ENCODE measurements at regions not wholly inside any gene's neighbourhood (a gene's known extent, or its start where the extent isn't known, plus 50 kb on each side); places are given as distances from the start of the nearest gene placed in this dataset.

DNA sequence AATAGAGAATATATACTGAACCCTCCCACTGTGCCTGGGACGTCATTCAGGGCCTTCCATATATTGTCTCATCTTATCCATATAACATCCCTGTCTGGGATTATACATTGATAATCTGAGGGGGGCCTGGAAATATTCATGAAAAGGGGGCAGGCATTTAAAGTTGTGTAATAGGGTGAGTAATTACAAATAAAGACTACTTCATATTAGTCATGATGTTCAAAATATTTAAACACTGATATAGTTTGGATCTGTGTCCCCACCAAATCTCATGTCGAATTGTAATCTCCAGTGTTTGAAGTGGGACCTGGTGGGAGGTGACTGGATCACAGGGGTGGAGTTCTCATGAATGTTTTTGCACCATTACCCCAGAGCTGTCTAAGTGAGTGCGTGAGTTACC is 97.8 kb downstream of the AQP9 start:
- DNase-seq (ENCODE audit: low spot score): no peak

DNA sequence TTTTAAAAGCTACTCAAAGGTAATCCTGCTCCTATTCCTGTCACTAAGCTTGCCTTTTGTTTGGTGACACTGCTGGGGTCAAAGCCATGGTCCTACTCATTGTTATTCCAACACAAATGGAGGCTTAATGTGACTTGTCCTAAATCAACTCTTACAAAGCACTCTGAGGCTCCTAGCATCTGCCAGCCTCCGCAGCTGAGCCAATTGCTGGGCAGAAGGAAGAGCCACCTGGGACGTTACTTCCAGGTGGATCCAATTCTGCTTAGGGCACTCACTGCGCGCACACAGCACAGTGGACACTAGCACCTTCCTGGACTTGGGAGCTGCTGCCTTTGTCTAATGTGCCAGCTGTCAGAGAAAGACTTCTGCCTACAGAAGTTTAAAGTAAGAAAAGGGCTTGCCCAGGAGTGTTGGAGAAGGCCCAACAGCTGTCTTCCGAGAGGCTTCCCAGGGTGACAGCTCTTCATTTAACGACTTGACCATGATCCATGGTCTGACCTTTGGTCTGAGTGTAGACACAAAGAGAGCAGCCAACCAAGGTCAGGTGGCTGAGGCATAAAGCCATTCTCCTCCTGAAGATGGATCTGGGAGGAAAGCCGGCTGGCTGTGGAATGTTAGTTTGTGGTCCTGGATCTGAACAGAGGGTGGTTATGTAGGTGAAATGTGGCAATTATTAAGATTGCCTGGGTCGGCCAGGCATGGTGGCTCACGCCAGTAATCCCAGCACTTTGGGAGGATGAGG is 102.2 kb downstream of the AQP9 start:
- DNase-seq (ENCODE audit: low spot score): no peak

DNA sequence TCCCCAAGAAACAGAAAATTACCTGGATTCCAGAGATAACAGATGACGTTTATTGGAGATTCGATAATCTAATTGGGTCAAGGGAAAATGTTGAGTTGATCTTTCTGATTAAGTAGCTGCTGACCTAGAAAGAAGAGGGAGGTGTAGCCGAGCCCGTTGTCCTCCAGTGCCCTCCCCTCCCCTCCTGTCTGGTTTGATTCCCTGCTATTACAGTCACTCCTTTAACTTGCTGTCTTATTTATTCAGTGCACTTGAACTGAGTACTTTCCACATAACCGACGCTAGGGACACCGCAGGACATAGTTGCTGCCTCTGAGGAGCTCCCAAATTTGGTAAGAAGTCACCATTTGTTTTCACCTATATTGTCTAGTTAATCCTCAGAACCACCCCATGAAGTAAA is 103.7 kb downstream of the AQP9 start:
- no peak for DNase-seq (ENCODE audit: low spot score)

DNA sequence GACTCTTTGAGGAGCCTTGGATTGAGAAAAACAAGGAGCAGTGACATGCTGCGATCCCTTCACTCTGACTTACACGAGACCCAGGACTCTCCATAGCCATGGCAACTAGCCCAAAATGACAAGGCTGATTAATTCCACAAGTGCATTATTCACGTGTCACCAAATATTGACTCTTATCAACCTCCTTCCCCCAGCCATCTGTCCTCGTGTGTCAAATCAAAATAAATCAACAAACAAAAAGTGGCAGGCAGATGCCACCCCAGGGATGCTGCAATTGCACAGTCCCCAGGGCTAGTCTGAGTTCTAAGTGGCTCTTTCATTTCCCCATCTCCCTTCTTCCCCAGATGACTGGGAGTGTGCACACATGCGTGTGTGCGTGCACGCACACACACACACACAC is 104.9 kb downstream of the AQP9 start:
- DNase-seq (ENCODE audit: low spot score): no peak

DNA sequence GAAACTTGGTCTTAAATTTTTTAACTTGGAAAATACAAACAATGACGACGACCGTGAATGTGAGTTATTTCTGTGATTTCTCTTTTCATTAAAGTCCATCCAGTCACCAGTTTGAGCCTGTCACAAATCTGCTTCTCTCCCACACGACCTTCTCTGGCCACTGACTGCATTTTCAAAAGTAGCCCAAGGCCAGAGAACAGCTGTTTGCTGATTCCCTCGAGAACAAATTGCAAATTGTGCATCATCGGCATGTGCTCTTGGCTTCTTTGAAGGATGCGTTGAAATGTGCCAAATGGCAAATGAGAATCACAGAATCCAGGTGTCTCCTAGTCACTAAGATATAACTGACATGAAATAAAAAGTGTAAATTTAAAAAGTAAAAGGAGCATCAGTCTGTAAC is 106.4 kb downstream of the AQP9 start:
- DNase-seq (ENCODE audit: low spot score): no peak

DNA sequence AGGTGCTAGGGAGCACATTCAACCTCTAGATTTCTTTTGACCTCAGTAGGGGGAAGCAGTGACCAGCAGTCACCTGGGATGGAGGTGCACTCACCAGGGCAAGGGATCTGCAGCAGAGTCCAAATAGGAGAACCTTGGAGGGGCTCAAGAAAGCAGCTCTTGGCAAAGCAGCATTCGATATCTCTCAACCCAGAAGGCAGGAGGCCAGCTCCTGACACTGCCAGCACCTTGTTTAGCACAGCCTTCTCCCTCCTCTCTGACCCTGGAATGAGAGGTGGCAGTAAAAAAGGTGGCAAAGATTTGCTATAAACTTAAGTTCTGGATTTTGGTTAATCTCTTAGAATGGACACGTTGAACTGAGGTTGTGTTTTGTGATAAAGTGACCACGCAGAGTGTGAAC is 107.9 kb downstream of the AQP9 start:
- no peak for DNase-seq (ENCODE audit: low spot score)

DNA sequence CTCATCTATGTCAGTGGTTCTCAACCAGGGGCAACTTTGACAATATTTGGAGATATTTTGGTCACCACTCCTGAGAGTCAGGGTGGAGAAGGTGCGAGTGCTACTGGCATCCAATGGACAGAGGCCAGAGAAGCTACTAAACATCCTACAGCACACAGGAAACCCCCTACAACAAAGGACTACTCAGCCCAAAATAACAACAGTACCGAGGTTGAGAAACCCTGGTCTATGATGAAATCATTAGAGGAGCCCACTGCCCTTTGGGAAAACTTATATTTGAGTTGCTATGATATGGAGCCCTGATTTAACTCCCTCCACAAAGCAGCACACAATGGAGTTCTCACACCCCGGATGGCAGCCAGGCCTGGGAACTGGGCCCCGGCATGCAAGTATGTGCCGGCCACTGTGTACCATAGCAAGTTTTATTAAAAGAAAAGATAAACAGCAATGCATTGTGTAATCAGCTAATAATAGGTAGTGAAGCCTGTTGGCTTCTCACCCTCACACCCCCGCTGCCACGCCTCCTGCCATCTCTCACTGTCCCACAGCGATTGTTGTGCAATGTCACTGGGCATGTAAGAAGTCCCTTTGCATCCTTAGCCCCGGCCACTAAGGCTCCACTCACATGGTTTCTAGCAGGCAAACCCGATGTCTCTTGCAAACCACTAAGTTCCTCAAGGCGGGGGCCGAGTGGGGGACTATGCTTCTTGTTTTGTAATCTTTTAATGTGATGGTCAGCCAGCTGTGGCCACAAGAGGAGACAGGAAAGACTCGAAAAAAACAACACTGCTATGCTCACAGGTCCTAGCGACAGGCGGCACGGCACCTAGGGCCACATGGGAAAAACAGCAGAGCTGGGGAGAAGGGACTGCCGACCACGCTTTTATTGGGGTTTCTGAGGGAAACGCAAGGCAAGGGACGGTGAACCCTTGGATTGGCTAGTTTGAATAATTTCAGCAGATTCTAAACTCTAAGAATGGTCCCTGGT is 110.0 kb downstream of the AQP9 start:
- DNase-seq (ENCODE audit: low spot score): peak; percentile 73

DNA sequence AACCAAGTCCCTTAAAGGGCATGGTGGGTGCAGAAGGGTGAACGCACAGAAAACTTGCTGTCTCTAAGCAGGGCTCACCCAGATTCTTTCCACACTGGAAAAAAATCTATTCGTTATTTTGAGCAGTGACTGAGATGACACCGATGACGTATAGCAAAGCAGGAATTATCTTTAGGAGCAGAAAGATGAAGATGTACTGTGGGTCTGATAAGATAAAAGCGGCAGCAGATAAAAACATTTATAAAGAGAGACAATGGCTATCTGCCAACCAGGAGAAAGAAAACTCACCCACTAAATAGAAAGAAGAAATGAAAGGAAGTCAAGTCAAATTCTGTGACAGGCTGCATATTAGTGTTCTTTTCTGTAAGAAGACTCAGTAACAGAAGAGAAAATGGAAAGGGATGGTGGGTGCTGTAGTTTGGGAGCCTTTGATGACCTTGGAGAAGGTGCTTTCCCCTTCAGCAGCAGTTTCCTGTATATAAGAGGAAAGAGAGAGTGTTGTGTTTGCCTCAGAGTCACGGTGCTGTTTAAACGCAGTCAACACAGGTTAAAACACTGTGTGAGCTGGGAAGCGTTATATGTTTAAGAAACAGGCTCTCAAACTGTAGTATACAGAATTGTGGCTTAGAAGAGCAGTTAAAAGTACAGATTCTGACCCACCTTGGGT is 111.6 kb downstream of the AQP9 start:
- DNase-seq (ENCODE audit: low spot score): no peak

DNA sequence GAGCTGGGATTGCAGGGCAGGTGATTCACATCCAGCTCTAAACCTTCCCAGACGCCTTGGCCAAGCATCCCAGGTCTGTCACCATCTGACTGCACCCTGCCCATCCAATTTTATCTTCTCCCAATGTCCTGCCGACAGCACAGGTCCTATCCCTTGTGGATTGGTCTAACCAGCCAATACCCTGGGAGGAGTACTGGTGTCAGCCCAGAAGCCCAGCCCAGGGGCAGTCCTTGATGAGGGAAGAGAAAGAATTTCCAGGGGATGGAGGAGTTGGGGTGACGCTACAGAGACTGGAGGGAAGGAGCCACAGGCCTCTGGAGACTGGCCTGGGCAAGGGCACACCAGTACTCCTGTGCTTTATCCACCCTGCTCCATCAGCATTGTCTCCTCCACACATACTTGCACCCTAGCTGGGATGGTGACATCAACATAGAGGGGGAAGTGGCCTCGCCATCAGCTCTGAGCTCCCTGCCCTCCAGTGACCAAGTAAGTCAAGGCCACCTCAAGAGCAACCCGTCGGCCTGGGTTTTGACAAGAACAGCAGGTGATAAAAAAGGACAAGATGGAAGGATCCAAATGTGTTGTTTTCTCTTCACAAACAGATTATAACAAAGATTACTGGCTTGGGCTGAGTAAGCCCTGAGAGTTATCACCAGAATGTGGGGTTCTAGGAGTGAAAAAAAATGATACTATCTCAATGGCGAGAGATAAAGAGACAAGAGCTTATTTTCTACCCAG is 114.6 kb downstream of the AQP9 start:
- no peak for DNase-seq (ENCODE audit: low spot score)

DNA sequence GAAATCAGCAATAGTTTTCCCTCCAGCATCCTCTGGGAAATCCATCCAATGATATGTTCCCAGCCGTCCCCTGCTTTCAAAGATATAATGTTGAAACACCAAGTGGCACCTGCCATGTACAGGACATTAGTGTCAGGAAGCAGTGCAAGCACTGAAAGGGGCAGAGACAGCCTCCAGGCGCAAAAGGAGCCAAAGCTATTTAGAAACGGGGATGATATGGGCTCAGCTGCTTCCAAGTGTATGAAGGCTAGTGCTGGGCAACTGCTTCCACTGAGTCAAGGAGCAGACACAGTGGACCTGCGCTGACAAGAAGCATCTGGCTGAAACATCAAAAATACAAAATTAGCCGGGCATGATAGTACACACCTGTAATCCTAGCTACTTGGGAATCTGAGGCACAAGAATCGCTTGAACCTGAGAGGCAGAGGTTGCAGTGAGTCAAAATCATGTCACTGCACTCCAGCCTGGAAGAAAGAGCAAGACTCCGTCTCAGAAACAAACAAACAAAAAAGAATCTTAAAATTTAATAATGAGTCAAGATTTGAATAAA is 119.7 kb downstream of the AQP9 start:
- DNase-seq (ENCODE audit: low spot score): no peak

DNA sequence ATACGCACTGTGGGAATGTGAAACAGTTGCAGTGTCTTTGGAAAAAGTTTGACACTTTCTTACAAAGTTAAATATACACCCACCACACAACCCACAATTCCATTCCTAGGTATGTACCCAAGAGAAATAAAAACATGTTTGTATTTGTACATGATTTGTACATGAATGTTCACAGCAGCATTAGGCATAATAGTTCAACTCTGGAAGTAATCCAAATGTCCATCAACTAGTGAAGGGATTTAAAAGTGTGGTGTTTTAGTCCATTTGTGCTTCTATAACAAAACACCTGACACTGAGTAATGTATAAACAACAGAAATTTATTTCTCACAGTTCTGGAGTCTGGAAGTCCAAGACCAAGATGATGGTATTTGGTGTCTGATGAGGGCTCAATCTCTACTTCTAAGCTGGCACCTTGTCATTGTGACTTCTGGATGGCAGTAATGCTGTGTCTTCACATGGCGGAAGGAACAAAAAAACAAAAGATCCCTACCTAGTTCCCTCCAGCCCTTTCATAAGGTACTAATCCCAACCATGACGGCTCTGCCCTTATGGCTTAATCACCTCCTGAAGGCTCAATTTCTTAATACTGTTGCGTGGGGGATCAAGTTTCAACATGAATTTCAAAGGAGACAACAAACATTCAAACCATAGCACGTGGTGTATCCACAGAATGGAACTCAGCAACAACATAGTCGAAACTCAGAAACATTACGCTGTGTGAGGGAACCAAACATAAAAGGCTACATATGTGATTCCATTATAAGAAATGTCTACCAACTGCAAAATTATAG is 120.5 kb downstream of the AQP9 start:
- no peak for DNase-seq (ENCODE audit: low spot score)

DNA sequence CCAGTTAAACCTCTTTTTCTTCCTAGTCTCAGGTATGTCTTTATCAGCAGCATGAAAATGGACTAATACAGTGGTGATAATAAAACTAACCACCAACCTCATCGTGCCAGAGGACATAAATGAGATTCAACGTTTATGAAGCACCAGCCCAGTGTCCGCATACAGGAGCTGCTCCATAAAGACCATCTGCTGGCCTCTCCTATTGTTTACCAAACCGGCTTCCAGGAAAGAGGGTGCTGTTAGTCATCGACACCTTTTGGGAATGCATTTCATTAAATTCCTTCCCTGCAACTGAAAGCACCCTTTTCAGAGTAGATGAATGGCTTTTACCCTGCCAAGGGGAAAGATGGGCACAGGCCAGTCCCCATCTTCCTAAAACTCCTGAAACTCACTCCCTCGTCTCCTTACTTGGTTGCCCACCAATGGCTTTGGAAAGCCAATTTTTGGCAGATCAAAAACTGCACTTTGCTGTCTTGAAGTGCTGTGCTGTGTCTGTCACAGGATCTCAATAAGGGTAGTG is 122.1 kb downstream of the AQP9 start:
- no peak for DNase-seq (ENCODE audit: low spot score)

DNA sequence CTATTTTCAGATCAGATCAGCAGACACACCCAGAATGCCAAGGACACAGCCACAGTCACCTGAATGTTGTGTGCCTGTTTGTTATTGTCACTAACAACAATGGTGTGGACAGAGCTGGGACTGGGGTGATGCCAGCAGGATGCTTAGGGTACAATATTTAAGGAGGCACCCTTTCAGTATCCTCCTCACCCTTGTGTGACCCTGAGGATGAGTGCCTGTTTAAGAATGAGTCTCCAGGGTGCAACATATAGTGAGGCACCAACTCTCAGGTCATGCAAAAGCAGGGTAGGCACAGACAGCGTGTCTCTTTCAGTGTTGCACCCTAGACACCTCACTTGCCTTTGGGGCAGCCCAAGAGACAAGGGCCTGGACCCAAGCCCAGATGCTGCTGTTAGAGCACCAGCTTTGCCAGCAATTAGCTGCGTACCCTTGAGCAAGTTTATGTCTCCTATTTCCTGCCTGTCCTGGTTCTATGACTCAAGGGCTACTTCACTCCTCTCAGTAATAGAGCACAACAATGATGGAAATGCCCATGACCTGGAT is 122.6 kb downstream of the AQP9 start:
- DNase-seq (ENCODE audit: low spot score): no peak

DNA sequence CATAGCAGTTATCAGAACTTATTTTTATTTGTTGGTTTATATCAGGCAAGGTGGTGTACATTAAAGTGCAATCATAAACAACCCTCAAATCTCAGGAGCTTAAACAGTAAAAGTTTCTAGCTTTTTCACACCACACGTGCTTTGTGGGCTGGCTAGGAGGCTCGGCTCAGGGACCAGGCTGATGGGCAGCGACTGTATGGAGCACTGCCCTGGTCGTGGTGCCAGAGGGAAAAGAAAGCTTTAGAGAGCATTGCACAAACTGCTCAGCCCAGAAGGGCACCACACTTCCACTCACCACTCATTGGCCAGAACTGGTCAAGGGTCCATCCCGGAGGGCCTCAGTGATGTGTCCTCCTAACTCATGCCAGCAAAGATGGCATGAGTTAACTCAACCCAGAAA is 123.2 kb downstream of the AQP9 start:
- DNase-seq (ENCODE audit: low spot score): no peak

DNA sequence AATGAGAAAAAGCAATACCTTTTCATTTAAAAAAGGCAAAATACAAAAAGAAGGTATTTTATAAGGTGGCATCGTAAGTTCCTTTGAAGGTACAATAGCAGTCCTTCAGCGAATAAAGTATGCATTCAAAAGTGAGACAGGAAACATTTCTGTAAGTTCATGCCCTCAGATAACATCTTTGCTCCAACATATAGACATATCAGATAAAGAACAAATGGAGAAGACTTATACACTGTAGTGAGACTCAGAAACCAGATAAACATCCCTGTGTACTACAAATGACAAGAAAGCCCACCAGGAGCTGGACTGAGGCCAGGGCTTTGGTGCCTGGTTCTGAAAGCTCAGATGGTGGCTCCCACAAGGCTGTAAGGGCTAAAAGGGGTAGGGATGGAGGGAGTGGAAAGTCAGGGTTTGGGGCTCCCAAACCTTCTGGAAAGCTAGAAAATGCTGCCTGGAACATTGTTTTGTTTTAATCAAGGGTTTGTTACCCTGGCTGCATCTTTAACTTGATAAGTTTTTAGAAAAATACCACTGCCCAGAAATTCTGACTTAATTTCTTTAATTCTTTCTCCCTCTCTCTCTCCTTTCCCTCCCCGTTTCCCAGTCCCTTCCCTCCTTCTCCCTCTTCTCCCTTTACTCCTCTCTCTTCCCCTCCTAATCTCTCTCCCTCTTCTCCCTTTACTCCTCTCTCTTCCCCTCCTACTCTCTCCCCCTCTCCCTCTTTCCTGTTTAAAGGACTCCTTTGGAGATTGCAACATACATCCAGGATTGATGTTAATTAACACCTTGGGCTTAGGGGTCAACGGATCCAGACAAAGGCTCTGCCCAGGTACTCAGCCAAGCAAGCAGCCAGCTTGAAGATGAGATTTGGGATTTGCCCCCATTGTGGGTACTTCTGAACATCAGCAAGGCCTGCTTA is 126.1 kb downstream of the AQP9 start:
- no peak for DNase-seq (ENCODE audit: low spot score)

DNA sequence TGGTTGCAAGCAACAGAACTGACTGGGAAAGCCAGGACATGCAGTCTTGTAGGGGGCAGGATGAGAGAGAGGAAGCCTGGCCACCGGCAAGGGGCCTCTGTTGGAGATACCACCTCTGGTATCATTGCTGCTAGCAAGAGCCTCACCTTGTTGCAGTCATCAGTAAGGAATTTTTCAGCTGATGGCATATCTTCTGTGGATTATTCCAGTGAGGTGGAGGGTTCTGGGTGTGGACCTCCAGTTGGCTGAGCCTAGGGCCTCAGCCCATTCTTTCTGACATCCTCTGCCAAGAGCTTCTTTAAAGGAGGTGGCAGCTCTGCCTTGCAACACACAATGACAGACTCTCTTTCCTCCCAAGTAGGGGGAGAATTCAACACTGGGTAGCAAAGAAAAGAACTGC is 128.9 kb downstream of the AQP9 start:
- DNase-seq (ENCODE audit: low spot score): no peak

DNA sequence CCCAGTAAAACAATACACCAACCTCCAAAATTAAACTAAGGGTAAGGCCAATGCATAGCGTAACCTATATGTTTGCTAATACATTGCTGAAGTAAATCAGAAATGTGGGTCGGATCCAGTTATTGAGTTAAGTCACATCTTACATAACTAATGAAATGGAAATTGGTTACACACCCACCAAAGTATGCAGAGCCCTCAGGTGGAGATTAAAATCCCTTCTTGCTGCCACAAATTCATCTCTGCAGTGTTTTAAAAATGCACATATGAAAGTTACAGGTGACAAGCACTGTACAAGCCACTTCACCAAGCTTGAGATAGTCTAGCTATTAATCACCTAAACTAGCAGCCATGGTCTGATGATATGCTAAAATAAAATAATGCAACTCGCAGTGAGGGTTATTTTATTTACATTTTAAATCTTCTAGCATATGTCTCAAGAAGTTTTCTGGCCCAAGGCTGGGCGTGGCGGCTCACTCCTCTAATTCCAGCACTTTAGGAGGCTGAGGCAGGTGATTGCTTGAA is 130.6 kb downstream of the AQP9 start:
- DNase-seq (ENCODE audit: low spot score): no peak

DNA sequence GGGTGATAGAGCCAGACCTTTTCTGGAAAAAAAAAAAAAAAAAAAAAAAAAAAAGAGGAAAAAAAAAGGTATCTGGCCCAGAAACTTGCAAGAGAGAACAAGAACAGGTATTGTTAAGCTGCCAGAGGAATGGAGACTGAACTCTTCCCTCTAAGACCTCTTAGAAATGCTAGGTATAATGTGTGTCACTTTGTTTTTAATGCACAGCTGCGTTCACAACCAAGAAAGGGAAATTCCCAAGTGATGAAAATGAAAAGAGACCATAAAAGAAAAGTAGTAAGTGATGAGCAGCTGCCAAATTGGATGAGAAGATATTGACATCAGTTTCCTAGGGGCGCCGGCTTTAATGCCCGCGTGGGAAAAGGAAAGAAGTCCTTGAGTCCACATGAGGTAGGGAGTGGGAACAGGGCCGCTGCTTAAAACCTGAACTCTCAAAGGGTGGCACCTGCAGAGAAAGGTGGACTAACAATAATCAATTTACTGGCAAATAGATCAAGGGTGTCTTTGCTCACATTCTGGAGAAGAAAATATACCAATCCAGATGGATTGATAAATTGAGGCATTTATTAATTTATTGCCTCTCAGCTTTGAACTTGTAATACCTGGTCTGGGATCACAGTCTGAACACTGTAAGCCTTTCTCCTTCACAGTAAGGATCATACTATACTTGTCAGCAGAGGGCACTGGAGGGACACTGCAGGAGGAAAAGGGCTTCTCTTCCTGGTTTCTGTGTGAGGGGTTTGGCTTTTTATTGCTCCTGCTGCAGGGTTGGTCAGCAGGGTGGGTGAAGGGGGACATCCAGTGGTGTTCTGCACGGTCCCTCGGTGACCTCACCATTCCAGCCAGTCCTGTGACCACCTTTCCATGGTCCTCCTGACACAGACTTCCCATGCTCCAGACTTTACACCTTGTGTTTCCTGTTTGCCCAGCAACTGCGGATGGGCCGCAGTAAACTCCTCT is 131.6 kb downstream of the AQP9 start:
- DNase-seq (ENCODE audit: low spot score): peak; percentile 56

Measured in ureter (tissue), 1 donor.